Neural cell (in vitro differentiated cells): ENCODE measurements at regions not wholly inside any gene's neighbourhood (a gene's known extent, or its start where the extent isn't known, plus 50 kb on each side); places are given as distances from the start of the nearest gene placed in this dataset.

Experiments used
- H2AFZ ChIP-seq: fragments of 200-600, 300-800 bp; sonication (generic), shearing (Covaris generic); 2 replicates; pipeline ENCODE4 v1.6.0; 2014; ENCODE audit warnings: low read depth, mild to moderate bottlenecking, antibody characterized with exemption, low read length, moderate library complexity
- H3F3A ChIP-seq: fragments of 200-600 bp; shearing (Covaris generic); 2 replicates; pipeline ENCODE4 v1.6.1; 2016; ENCODE audit warnings: mild to moderate bottlenecking, moderate library complexity, mixed read lengths, antibody characterized with exemption, low read length; ENCODE audit not compliant: insufficient read depth, poor library complexity, severe bottlenecking
- H3K27ac ChIP-seq: fragments of 200-600, 300-800 bp; sonication (generic), shearing (Covaris generic); 2 replicates; pipeline ENCODE4 v1.5.1; 2014; ENCODE audit warnings: mild to moderate bottlenecking, low read length, moderate library complexity
- H3K27me3 ChIP-seq: fragments of 300-800, 200-600 bp; sonication (generic), shearing (Covaris generic); 2 replicates; pipeline ENCODE4 v1.6.0; 2014; ENCODE audit warnings: mild to moderate bottlenecking, low read depth, low read length, moderate library complexity; ENCODE audit not compliant: insufficient read depth
- H3K36me3 ChIP-seq: fragments of 300-800, 200-600 bp; sonication (generic), shearing (Covaris generic); 2 replicates; pipeline ENCODE4 v1.5.1; 2014; ENCODE audit warnings: mild to moderate bottlenecking, antibody characterized with exemption, low read length, moderate library complexity; ENCODE audit not compliant: insufficient read depth
- H3K4me2 ChIP-seq: fragments of 300-800, 200-600 bp; sonication (generic), shearing (Covaris generic); 2 replicates; pipeline ENCODE4 v1.6.0; 2014; ENCODE audit warnings: mild to moderate bottlenecking, low read length
- H3K4me3 ChIP-seq: fragments of 300-800, 200-600 bp; sonication (generic), shearing (Covaris generic); 2 replicates; pipeline ENCODE4 v1.5.1; 2014; ENCODE audit warnings: mild to moderate bottlenecking, low read length, moderate library complexity
- H3K79me2 ChIP-seq: fragments of 200-600 bp; shearing (Covaris generic); replicated peaks from 2 replicates; pipeline ENCODE4 v1.6.0; 2014; ENCODE audit warnings: mild to moderate bottlenecking, low read length, moderate library complexity; ENCODE audit not compliant: insufficient read depth
- H3K9ac ChIP-seq: fragments of 300-800, 200-600 bp; sonication (generic), shearing (Covaris generic); 2 replicates; pipeline ENCODE4 v1.6.1; 2016; ENCODE audit warnings: mild to moderate bottlenecking, low read length, mixed read lengths
- H3K9me2 ChIP-seq: fragments of 200-600 bp; shearing (Covaris generic); 2 replicates; pipeline ENCODE4 v1.6.1; 2016; ENCODE audit warnings: mild to moderate bottlenecking, low read length, mixed read lengths; ENCODE audit not compliant: insufficient read depth
- H3K9me3 ChIP-seq: fragments of 200-600, 300-800 bp; sonication (generic), shearing (Covaris generic); 2 replicates; pipeline ENCODE4 v1.6.1; 2016; ENCODE audit warnings: mild to moderate bottlenecking, mixed run types, low read length, moderate library complexity, mixed read lengths
- H4K20me1 ChIP-seq: fragments of 200-600 bp; shearing (Covaris generic); 2 replicates; pipeline ENCODE4 v1.6.1; 2016; ENCODE audit warnings: mild to moderate bottlenecking, mixed run types; ENCODE audit not compliant: insufficient read depth
- CTCF ChIP-seq: fragments of 450-650 bp; IDR thresholded peaks from 2 replicates; pipeline ENCODE4 v1.5.1; 2014; ENCODE audit warnings: antibody characterized with exemption, mild to moderate bottlenecking, moderate library complexity; ENCODE audit not compliant: poor library complexity, severe bottlenecking
- EP300 ChIP-seq: fragments of 450-650 bp; conservative IDR thresholded peaks from 2 replicates; pipeline ENCODE4 v1.6.1; 2014; ENCODE audit warnings: antibody characterized with exemption, mild to moderate bottlenecking, moderate library complexity; ENCODE audit not compliant: poor library complexity, severe bottlenecking
- EZH2 ChIP-seq: fragments of 200-600, 300-800 bp; shearing (Covaris generic), sonication (generic); IDR thresholded peaks from 2 replicates; pipeline ENCODE4 v1.6.1; 2014; ENCODE audit warnings: antibody characterized with exemption, low read length, borderline replicate concordance, mild to moderate bottlenecking; ENCODE audit not compliant: insufficient read depth, poor library complexity, severe bottlenecking
- MXI1 ChIP-seq: fragments of 450-650 bp; conservative IDR thresholded peaks from 2 replicates; pipeline ENCODE4 v1.6.1; 2014; ENCODE audit warnings: antibody characterized with exemption, mild to moderate bottlenecking; ENCODE audit not compliant: poor library complexity, severe bottlenecking
- POLR2AphosphoS5 ChIP-seq: IDR thresholded peaks from 2 replicates; pipeline ENCODE4 v1.6.1; 2012
- RAD21 ChIP-seq: fragments of 450-650 bp; conservative IDR thresholded peaks from 2 replicates; pipeline ENCODE4 v1.6.1; 2014; ENCODE audit warnings: antibody characterized with exemption, mild to moderate bottlenecking, moderate library complexity
- REST ChIP-seq: IDR thresholded peaks from 2 replicates; pipeline ENCODE4 v1.6.1; 2012; ENCODE audit warnings: borderline replicate concordance
- SMC3 ChIP-seq: fragments of 450-650 bp; conservative IDR thresholded peaks from 2 replicates; pipeline ENCODE4 v1.6.1; 2014; ENCODE audit warnings: antibody characterized with exemption, mild to moderate bottlenecking, moderate library complexity; ENCODE audit not compliant: poor library complexity
- TAF1 ChIP-seq: IDR thresholded peaks from 2 replicates; pipeline ENCODE4 v1.6.1; 2012; ENCODE audit warnings: low read depth

GRCh38 chr10:117697402-117697801 lies 154.9 kb downstream of the EMX2 start:
- Histone ChIP-seq H3K4me3 (no peak overlapping the region), H3K9me2 (no peaks in the 10 kb centered on the region), H3F3A (no peaks in the 10 kb centered on the region), H2AFZ (no peak overlapping the region), H3K27me3 (no peaks in the 10 kb centered on the region), H3K36me3 (no peaks in the 10 kb centered on the region), H3K9ac (no peak overlapping the region), H3K79me2 (no peaks in the 10 kb centered on the region), H3K4me2 (no peak overlapping the region), H3K9me3 (no peaks in the 10 kb centered on the region), H4K20me1 (no peaks in the 10 kb centered on the region), H3K27ac (no peak overlapping the region)
- no peak for TF ChIP-seq POLR2AphosphoS5
- TF ChIP-seq REST, result no peak
- TF ChIP-seq SMC3, result no peak
- no peak for TF ChIP-seq EZH2
- no peak for TF ChIP-seq TAF1
- TF ChIP-seq RAD21, result no peak
- no peak for TF ChIP-seq EP300
- no peak for TF ChIP-seq CTCF
- TF ChIP-seq MXI1, result no peak

- Histone ChIP-seq H3K27me3 (no peaks in the 10 kb centered on the region), H2AFZ (no peak overlapping the region), H4K20me1 (no peaks in the 10 kb centered on the region), H3K9ac (no peak overlapping the region), H3K79me2 (no peaks in the 10 kb centered on the region), H3K27ac (no peak overlapping the region), H3K36me3 (no peaks in the 10 kb centered on the region), H3K9me2 (no peaks in the 10 kb centered on the region), H3K4me2 (no peak overlapping the region), H3F3A (no peaks in the 10 kb centered on the region), H3K9me3 (no peaks in the 10 kb centered on the region), H3K4me3 (no peak overlapping the region)
- TF ChIP-seq RAD21, result no peak
- no peak for TF ChIP-seq REST
- no peak for TF ChIP-seq TAF1
- TF ChIP-seq CTCF, result no peak
- TF ChIP-seq MXI1, result no peak
- TF ChIP-seq EP300, result no peak
- no peak for TF ChIP-seq POLR2AphosphoS5
Observed at GRCh38 chr10:117698809-117699208, 156.3 kb downstream of the EMX2 start.
